T-cell (primary cell): ENCODE measurements at regions not wholly inside any gene's neighbourhood (a gene's known extent, or its start where the extent isn't known, plus 50 kb on each side); places are given as distances from the start of the nearest gene placed in this dataset.

Experiments
- ATAC-seq, 4 experiments: fragments of 200-7000 bp in 3 of 4; fragments of 150-1000 bp in 1 of 4; cut with Tn5 transposase; replicated peaks in 1 of 4; 1 replicate in 3 of 4; 2 replicates in 1 of 4; pipeline ENCODE4 v1.10.0; 2021; ENCODE audit warnings: moderate library complexity in 3 of 4, mild to moderate bottlenecking in 2 of 4, moderate number of reproducible peaks in 1 of 4
- CTCF ChIA-PET, 2 donors: fragments of 300-600 bp; sonication (Branson Sonifier 250); formaldehyde crosslinking; loops; one replicate each; lab custom pipeline; 2022; ENCODE audit warnings: antibody characterized with exemption in 2 of 2; lab: Charles Lee
- POLR2A ChIA-PET, 2 donors: fragments of 300-600 bp; sonication (Branson Sonifier 250); formaldehyde crosslinking; loops; one replicate each; lab custom pipeline; 2022; ENCODE audit warnings: antibody characterized with exemption in 2 of 2; lab: Charles Lee
- DNase-seq, 35 experiments: peaks; one replicate each; pipeline versions ENCODE4 v3.0.0 to v3.0.0-alpha.2; 2013 to 2023
- H3K27ac ChIP-seq: one replicate; pipeline ENCODE4 v1.5.1; 2013; ENCODE audit warnings: low read length
- H3K27me3 ChIP-seq, 2 experiments: replicated peaks in 1 of 2; 1 replicate in 1 of 2; 2 replicates in 1 of 2; pipeline versions ENCODE4 v1.6.1 to v1.7.0; 2013; ENCODE audit warnings: low read length in 1 of 2, mixed read lengths in 1 of 2; ENCODE audit not compliant: control insufficient read depth in 2 of 2, insufficient read depth in 2 of 2; ENCODE audit errors: extremely low read depth in 1 of 2
- H3K36me3 ChIP-seq, 2 donors: 1 replicate in 1 of 2; 2 replicates in 1 of 2; pipeline versions ENCODE4 v1.6.1 to v1.7.0; 2013; ENCODE audit warnings: low read length in 1 of 2; ENCODE audit not compliant: control insufficient read depth in 2 of 2, insufficient read depth in 1 of 2; ENCODE audit errors: extremely low read depth in 1 of 2
- H3K4me1 ChIP-seq, 2 experiments: 1 replicate in 1 of 2; 2 replicates in 1 of 2; pipeline versions ENCODE4 v1.6.1 to v1.7.0; 2013; ENCODE audit warnings: low read length in 2 of 2, mixed read lengths in 1 of 2; ENCODE audit not compliant: insufficient read depth in 2 of 2, control insufficient read depth in 1 of 2; ENCODE audit errors: extremely low read depth in 1 of 2
- H3K4me3 ChIP-seq, 2 donors: 1 replicate in 1 of 2; 2 replicates in 1 of 2; pipeline versions ENCODE4 v1.5.1 to v1.7.0; 2013; ENCODE audit warnings: mild to moderate bottlenecking in 2 of 2, low read length in 1 of 2, moderate library complexity in 1 of 2; ENCODE audit not compliant: control insufficient read depth in 1 of 2; ENCODE audit errors: extremely low read depth in 1 of 2
- H3K9me3 ChIP-seq: 2 replicates; pipeline ENCODE4 v1.7.0; 2013
- H3K27ac Mint-ChIP-seq, 2 donors: one replicate each; pipeline ENCODE4 v1.8.0; 2020 to 2021; ENCODE audit warnings: mild to moderate bottlenecking in 2 of 2, mixed read lengths in 2 of 2
- H3K27me3 Mint-ChIP-seq, 2 donors: one replicate each; pipeline ENCODE4 v1.8.0; 2021 to 2022; ENCODE audit warnings: mixed read lengths in 2 of 2
- H3K36me3 Mint-ChIP-seq: one replicate; pipeline ENCODE4 v1.8.0; 2021; ENCODE audit warnings: mixed read lengths
- H3K4me1 Mint-ChIP-seq, 3 donors: one replicate each; pipeline ENCODE4 v1.8.0; 2020 to 2022; ENCODE audit warnings: mixed read lengths in 3 of 3, mild to moderate bottlenecking in 1 of 3
- H3K4me3 Mint-ChIP-seq, 3 donors: one replicate each; pipeline ENCODE4 v1.8.0; 2020 to 2022; ENCODE audit warnings: mild to moderate bottlenecking in 3 of 3, mixed read lengths in 3 of 3, moderate library complexity in 3 of 3
- H3K9me3 Mint-ChIP-seq, 3 donors: one replicate each; pipeline ENCODE4 v1.8.0; 2020 to 2022; ENCODE audit warnings: mixed read lengths in 3 of 3
- WGBS: methylation state at CpG from one replicate; pipeline ENCODE4 v1.1.5; 2013; ENCODE audit warnings: missing lambda C conversion rate; ENCODE audit not compliant: insufficient coverage; 5-methylcytosine and 5-hydroxymethylcytosine counted together

DNA sequence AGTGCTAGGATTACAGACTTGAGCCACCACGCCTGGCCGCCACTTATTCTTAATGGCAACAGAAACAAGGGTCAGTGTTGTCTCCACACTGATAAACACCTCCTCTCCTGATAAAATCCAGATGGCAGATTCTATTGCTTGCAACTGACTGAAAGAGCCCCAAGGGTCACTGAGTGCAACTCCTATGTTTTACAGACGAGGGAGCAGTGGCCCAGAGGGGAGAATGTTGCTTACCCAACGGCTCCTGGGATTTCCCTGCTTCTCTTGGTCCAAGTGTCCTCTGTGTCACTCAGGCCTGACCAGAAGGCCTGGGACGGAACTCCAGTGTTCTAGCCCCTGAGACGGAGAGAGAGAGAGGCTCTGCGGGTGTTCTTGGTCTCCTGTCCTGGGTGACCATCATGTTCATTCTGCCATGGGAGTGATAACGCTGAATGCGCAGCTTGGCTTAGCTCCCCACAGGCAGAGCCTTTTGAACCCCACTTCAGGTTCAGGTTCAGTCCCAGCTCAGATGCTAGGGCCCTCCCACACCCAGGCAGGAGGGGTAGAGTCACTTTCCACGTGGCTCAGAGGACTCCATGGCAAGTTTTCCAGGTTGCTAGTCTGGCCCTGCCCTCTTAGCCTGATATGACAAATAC is 77.3 kb upstream of the NLRP1 start:
- no peaks in the 10 kb centered on the region for H3K4me1 Mint-ChIP-seq
- ATAC-seq (no peak), DNase-seq (no peak)
- no peak overlapping the region for H3K27ac Mint-ChIP-seq
- Histone ChIP-seq H3K9me3 (no peaks in the 10 kb centered on the region), H3K4me1 (no peaks in the 10 kb centered on the region), H3K36me3 (no peaks in the 10 kb centered on the region), H3K27ac (no peak overlapping the region), H3K27me3 (peaks cover 0 to 9% of the 10 kb centered on the region in 2 experiments), H3K4me3 (no peak overlapping the region)
- CTCF ChIA-PET = no interaction called here
- POLR2A ChIA-PET = no interaction called here
- H3K27me3 Mint-ChIP-seq = peaks cover 9 to 24% of the 10 kb centered on the region in 2 donors
- no peaks in the 10 kb centered on the region for H3K36me3 Mint-ChIP-seq
- 66% methylated on average over 10 of the region's 10 CpGs for WGBS
- no peak overlapping the region for H3K4me3 Mint-ChIP-seq
- H3K9me3 Mint-ChIP-seq = no peaks in the 10 kb centered on the region

DNA sequence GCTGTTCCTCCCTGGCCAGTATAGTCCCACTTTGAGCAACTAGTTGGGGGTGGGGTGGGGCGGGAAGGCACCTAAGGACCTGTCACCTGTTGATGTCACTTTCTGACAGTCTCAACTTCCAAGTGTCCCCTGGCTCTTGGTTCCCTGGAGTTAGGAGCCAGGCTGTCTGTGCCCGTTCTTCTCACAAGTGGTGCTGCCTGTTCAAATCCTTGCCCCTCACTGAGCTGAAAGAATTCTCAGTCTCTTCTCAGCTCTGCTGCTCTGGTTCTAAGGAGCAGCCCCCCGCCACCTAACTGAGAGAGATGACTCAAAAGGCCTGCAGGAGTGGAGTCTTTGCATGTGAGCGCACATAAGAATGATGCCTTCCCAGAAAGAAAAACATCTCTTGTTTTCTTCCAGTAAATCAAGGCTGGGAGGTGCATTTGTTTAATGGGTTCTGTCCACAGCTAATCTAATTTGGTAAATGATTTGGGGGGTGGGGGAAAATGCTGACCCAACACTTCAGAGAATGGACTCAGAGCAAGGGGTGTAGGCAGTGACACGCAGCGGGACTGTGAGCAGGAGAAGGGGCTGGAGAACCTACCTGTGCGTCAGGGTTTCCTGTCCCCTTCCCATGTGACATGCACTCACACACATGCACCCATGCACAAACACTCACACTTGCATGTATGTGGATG is 78.2 kb upstream of the NLRP1 start:
- peaks cover 10 to 16% of the 10 kb centered on the region in 2 donors for H3K27me3 Mint-ChIP-seq
- DNase-seq (no peak), ATAC-seq (no peak)
- POLR2A ChIA-PET = no interaction called here
- Histone ChIP-seq H3K27me3 (peaks cover 0 to 9% of the 10 kb centered on the region in 2 experiments), H3K27ac (no peak overlapping the region), H3K36me3 (no peaks in the 10 kb centered on the region), H3K4me3 (no peak overlapping the region), H3K4me1 (no peaks in the 10 kb centered on the region), H3K9me3 (no peaks in the 10 kb centered on the region)
- H3K4me3 Mint-ChIP-seq = no peak overlapping the region
- no peaks in the 10 kb centered on the region for H3K4me1 Mint-ChIP-seq
- CTCF ChIA-PET = no interaction called here
- no peaks in the 10 kb centered on the region for H3K9me3 Mint-ChIP-seq
- H3K27ac Mint-ChIP-seq = no peak overlapping the region
- 80% methylated on average over 1 of the region's 7 CpGs for WGBS
- H3K36me3 Mint-ChIP-seq = no peaks in the 10 kb centered on the region

DNA sequence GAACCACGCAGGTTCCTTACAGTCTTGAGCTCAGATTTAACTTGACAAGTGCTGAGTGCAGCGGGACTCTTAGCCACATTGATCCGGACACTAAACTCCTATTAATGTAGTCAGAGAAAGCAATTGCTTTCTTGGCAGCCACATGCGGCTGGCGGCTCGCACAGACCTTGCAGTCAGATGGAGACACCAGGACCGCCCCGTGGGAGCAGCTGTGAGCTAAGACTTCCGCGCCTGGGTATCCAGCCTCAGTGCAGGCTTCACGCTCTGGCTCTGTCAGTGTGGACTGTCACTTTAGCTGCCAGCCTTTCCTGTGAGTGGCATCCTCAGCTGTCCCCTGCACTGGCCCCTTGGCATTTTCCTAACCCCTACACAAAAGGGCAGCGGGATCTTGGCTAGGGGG is 80.9 kb upstream of the NLRP1 start:
- DNase-seq = no peak
- Mint-ChIP-seq H3K36me3 (no peaks in the 10 kb centered on the region), H3K27me3 (peaks cover 27 to 30% of the 10 kb centered on the region in 2 donors), H3K4me1 (no peaks in the 10 kb centered on the region), H3K27ac (no peak overlapping the region), H3K4me3 (no peak overlapping the region), H3K9me3 (no peaks in the 10 kb centered on the region)
- Histone ChIP-seq H3K9me3 (no peaks in the 10 kb centered on the region), H3K4me3 (no peak overlapping the region), H3K36me3 (no peaks in the 10 kb centered on the region), H3K27ac (no peak overlapping the region), H3K27me3 (peaks cover 0 to 22% of the 10 kb centered on the region in 2 experiments), H3K4me1 (no peaks in the 10 kb centered on the region)
- ChIA-PET POLR2A (no interaction called here), CTCF (no interaction called here)
- 79% methylated on average over 11 of the region's 12 CpGs for WGBS
- no peak for ATAC-seq

DNA sequence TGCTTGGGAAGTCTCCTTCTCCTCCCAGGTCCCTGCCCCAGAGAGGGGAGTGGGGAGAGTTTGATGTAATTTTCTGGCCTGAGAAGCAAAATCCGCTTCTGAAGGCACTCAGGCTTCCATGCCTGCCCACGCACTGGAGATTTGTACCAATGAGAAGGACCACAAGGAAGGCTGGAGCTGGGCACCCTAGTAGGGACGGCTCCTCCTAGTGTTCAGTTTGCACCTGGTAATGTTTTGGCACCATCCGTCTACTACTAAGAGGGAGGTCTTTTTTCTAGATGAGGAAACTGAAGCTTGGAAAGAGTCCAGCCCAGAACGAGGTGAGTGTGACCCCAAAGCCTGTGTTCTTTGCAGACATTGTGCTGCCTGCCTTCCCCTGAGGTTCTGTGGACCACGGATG is 83.6 kb upstream of the NLRP1 start:
- Histone ChIP-seq H3K27me3 (peaks cover 0 to 34% of the 10 kb centered on the region in 2 experiments), H3K27ac (no peak overlapping the region), H3K36me3 (no peaks in the 10 kb centered on the region), H3K4me1 (no peaks in the 10 kb centered on the region), H3K4me3 (no peak overlapping the region), H3K9me3 (no peaks in the 10 kb centered on the region)
- H3K36me3 Mint-ChIP-seq = no peaks in the 10 kb centered on the region
- peak in 1 of 35 experiments; percentile 3 for DNase-seq
- no peak overlapping the region for H3K4me3 Mint-ChIP-seq
- whole genome bisulfite sequencing = 48% methylated on average over 6 of the region's 6 CpGs
- no peak overlapping the region for H3K27ac Mint-ChIP-seq
- POLR2A ChIA-PET = no interaction called here
- peaks cover 28 to 31% of the 10 kb centered on the region in 2 donors for H3K27me3 Mint-ChIP-seq
- CTCF ChIA-PET = no interaction called here
- H3K9me3 Mint-ChIP-seq = no peaks in the 10 kb centered on the region
- H3K4me1 Mint-ChIP-seq = no peaks in the 10 kb centered on the region
- ATAC-seq = no peak

DNA sequence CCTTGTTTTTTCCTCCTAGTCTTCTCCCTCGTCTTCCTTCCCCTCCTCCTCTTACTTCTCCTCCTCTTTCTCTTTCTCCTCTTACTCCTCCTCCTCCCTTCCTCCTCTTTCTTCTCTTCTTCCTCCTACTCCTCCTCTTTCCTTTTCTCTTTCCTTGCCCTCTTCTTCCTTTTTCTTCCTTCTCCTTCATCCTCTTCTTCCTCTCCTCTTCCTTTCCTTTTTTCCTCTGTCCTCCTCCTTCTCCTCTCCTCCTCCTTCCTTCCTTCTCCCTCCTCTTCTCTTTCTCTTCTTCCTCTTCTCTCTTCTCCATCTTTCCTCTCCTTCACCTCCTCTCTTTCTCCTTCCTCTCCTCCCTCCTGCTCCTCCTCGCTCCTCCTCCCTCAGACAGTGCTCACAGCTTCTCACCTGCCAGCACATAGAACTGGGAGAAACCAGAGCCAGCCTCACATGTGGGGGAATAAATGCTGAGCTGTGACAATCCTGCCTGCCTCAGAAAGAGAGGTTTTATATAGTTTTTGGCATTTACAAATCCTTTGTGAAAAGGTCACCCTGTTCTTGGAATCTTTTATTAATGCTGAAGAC is 84.3 kb upstream of the NLRP1 start:
- Mint-ChIP-seq H3K36me3 (no peaks in the 10 kb centered on the region), H3K9me3 (no peaks in the 10 kb centered on the region), H3K27ac (no peak overlapping the region), H3K27me3 (peaks cover 30 to 33% of the 10 kb centered on the region in 2 donors), H3K4me3 (no peak overlapping the region), H3K4me1 (no peaks in the 10 kb centered on the region)
- Histone ChIP-seq H3K27ac (no peak overlapping the region), H3K36me3 (no peaks in the 10 kb centered on the region), H3K4me1 (no peaks in the 10 kb centered on the region), H3K27me3 (peaks cover 0 to 38% of the 10 kb centered on the region in 2 experiments), H3K9me3 (no peaks in the 10 kb centered on the region), H3K4me3 (no peak overlapping the region)
- 43% methylated on average over 1 of the region's 2 CpGs for WGBS
- ATAC-seq = no peak
- ChIA-PET POLR2A (no interaction called here), CTCF (no interaction called here)
- no peak for DNase-seq

DNA sequence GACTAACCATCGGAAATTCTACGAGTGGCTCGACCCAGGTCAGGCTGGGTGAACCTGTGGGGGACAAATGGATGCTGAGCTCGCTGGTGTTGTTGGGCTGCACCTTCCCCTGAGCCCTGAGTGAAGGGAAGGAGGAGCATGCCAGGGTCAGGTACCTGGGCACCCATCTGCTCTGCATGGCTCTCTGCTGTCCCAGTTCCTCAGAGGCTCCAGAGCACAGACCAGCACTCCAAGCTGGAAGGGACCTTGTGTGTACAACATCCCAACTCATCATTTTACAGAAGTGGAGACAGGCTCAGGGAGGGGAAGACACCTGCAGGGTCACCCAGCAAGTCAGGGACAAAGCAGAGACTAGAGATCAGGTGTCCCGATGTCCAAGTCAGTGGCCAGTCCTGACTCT is 84.9 kb upstream of the NLRP1 start:
- H3K27me3 Mint-ChIP-seq = peaks cover 26 to 37% of the 10 kb centered on the region in 2 donors
- ATAC-seq (no peak), DNase-seq (no peak)
- H3K27ac ChIP-seq = no peak overlapping the region
- H3K4me3 Mint-ChIP-seq = no peak overlapping the region
- ChIA-PET CTCF (no interaction called here), POLR2A (no interaction called here)
- H3K27me3 ChIP-seq = peaks cover 0 to 42% of the 10 kb centered on the region in 2 experiments
- no peaks in the 10 kb centered on the region for H3K36me3 ChIP-seq
- no peaks in the 10 kb centered on the region for H3K36me3 Mint-ChIP-seq
- no peak overlapping the region for H3K4me3 ChIP-seq
- H3K4me1 Mint-ChIP-seq = no peaks in the 10 kb centered on the region
- no peak overlapping the region for H3K27ac Mint-ChIP-seq
- WGBS = 70% methylated on average over 3 of the region's 5 CpGs
- H3K4me1 ChIP-seq = no peaks in the 10 kb centered on the region
- H3K9me3 ChIP-seq = no peaks in the 10 kb centered on the region
- H3K9me3 Mint-ChIP-seq = no peaks in the 10 kb centered on the region
